ENCODE measurements at regions not wholly inside any gene's neighbourhood (a gene's known extent, or its start where the extent isn't known, plus 50 kb on each side); places are given as distances from the start of the nearest gene placed in this dataset.

DNA sequence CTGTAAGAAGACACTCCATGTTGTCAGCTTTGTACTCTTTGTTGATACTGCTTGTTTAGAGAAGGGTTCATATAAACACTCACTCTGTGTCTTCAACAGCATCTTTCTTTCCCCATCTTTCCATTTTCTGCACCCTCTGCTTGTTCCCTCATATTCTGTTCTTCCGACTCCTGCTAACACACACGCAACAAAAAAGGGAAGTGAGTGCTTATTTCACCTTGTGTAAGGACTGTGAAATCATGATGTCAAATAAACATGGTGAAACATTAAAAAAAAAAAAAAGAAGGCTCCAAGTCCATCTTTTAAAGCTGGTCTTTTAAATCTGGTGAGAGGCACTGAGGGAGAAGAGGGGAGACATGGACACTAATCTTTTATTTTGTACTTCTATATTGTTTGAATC, 145.4 kb downstream of the RPAP3 start:
- no peak for DNase-seq (ENCODE audit: low read depth)

DNA sequence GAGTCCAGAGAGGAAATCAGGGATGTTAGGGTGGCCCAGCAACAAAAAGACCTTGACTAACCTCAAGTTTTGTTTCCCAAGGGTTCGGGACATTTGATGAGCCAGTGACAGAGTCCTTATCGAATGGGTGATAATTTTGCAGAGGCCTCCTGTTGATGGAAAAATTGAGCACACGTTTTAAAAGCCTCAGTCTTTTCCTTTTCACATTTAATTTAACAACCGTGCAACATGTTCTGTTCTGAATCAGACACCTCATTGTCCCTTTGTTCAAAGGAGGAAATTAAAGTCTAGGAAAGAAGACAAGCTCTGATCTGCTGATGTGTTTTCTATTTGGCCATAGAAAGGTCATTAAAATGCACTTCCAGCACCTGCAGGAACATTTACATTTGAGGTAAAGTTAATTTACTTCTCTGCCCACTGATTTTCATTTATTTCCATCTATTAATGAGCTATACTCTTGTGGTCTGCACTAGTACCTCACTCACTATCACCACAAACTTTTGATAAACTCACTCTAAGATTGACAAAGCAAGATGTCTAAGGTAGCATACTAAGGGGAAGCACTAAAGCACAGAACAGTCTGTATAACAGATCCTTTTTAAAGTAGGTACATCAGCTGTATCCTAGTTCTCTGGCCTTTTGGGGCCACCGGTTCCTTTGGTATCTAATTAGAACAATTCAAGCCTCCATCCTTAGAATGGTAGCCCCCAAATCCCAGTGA, 147.0 kb downstream of the RPAP3 start:
- no peak for DNase-seq (ENCODE audit: low read depth)

DNA sequence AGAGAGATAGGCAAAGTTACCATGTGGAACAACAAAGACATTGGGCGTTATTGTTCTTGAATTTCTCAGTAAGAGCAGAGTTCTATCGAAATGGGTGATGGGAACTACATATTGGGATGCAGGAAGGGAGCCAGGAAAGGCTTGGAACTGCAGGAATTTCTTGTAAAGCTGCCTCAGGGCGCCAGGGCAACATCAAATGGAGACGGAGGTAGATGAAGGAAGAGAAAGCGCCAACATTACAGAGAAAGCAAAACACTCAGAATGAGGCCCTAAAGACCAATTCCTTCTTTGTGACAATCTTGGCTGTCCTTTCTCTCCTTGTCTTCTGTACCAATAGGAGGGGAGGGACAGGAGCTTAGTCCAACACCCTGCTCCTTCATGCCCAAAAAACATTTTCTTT, 148.4 kb downstream of the RPAP3 start:
- DNase-seq (ENCODE audit: low read depth): no peak

DNA sequence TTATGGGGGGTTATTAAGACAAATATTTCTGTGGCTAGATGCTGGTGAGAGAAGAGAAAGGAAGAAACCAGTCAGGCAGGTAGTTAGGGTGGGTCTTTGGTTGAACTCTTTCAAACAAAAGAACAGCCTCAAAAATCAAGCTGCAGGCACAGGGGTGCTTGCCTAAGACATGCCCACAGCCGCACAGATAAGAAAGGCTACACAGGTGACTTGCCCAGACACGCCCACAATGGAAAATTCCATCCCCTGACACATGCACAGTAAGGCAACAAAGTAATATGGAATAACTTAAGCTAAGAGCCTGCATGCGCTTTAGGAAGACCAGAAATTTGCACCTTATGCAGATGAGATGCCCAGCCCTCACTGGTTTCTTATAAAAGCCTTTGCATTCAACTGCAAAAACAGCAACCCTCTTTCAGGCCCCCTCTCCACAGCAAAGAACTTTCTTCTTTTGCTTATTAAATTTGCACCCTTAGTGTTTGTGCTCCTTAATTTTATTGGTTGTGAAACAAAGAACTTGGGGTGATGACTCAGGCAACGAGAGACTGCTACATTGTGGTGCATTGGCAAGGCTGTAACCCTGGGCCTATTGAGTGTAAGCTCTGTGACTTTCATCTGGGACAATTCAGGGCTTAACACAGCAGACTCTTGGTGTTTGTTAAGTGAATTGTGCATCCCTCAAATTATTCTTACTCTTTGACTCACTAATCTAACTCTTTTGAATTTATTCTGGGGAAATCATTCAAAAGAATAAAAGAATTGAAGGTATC, 149.4 kb downstream of the RPAP3 start:
- no peak for DNase-seq (ENCODE audit: low read depth)

DNA sequence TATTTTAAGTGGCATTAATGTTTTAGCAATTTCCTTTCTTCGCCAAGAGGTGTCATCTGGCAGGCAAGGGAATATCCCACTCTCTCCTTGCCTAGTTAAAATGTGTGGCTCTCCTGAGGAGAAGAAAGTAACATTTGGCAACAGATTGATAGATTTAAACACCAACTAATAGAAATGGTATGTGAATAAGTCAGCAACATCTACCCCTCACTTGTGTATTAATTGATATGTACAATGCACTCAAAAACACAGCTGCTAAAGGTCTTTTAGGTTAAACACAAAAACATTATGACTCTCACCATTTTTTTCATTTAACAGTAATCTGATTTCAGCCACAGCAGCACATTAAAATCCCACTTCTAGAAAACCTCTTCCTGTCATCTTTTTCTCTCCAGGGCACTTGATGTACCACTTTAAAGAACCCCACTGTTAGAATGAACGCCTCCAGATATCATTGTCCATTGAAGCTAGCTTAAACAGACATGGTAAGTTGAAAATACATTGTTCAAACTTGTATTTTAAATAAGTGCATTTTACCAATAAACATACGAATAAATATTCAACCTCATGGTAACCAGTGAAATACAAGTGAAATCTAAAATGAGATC, 151.7 kb downstream of the RPAP3 start:
- DNase-seq (ENCODE audit: low read depth): no peak

DNA sequence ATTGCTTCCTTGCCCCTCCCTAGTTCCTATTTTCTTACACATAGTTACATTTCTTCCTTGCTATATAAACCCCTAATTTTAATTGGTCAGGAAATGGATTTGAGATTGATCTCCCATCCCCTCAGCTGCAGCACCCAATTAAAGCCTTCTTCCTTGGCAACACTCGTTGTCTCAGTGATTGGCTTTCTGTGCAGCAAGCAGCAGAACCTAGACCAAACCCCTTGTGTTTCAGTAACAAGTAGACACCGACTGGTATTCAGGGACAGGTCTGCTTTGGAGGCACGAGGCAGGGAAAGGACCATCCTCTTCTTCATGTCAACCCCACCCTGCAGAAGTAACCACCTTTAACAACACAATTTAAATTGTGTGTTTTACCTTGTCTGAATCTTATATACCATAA, 152.6 kb downstream of the RPAP3 start:
- DNase-seq (ENCODE audit: low read depth): no peak

DNA sequence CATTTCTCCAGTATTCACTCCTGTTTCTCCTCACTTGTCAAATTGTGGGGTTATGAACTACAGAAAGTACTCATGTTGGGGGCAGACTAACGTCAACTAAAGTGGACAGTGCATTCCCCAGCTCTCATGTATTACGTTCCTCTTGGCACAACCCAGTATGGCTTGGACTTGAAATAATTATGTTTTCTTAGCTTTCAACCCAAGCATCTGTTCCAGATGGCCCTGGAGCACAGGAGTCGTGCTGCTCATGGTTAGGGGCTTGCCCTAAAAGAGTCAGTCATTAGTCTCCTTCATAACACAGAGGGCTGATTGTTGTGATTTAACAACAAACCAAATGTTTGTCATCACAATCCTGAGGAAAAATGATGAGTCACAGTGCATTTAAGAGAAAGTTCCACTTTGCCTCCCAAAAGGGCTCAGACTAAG, 154.4 kb downstream of the RPAP3 start:
- DNase-seq (ENCODE audit: low read depth): no peak

DNA sequence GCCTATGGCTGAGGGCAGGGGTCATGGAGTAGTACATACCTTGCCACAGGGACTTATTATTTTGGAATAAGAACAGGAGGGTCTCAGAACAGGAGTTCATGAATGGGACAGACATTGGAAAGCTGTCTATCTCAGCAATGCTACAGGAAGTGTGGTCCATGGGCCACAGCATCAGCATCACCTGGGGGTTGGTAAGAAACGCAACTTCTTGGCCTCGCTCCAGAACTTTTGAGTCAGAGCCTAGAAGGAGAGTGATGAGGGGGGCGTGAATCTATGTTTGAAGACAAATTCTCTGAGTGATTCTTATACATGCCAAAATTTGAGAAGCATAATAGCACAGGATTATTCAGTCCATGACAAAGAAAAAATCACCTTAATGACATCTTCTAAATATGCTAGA, 156.6 kb downstream of the RPAP3 start:
- no peak for DNase-seq (ENCODE audit: low read depth)

DNA sequence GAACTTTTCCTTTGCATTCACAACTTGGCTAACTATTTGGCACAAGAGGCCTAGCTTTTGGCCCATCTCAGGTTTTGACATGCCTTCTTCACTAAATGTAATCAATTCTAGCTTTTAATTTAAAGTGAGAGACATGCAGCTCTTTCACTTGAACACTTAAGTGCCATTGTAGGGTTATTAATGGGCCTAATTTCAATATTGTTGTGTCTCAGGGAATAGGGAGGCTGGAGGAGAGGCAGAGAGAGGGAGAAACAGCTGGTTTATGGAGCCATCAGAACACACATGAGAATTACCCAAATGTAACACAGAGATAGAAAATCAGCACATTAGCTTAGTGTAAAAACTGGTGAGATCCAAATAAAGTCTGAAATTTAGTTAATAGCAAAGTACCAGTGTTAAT, 157.4 kb downstream of the RPAP3 start:
- DNase-seq (ENCODE audit: low read depth): no peak

DNA sequence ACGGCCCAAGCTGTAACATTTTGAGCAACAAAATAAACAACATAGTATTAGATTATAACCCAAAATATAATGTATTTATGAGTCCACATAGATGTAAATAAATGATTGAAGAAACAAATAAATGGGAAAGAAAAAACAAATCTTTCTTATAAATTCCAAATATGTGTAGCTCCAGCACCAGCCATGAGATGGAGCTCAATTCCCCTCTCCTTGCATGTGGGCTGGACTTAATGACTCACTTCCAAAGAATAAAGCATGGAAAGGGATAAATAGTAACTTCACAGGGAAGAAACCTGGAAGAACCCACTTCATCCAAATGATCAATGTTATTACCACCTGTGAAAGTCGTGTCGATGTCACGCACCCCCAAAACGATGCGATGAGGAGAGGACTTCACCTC, 158.8 kb downstream of the RPAP3 start:
- no peak for DNase-seq (ENCODE audit: low read depth)

DNA sequence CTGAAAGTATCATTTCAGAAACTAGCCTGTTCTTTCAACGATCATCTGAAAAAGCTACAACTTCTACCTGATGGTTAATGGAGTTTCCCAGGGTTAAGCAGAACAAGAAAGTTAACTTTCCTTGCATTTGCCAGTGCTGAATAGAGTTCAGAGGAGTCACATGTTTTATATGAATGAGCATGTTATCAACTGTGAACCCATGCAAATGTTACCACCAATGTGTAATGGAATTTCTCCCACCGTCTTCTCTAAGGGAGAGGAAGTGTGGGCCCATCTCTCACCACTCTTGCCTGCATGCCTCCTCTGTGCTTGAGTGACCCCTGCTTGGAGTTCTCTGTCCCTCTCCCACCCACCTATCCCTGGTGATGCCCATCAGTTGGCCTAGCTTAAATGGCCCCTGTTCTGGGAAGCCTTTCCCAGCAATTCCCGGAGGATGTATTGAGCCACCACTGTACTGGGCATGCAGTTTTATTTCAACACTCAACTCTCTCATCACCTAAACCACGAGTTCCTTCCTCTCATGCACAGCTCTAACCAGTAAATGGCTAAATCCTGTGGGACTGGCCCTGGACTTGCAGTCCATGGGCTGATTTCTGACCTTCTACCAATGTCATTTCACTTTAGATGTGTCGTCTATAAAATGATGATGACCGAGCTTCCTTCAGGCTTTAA, 159.8 kb downstream of the RPAP3 start:
- DNase-seq (ENCODE audit: low read depth): no peak

DNA sequence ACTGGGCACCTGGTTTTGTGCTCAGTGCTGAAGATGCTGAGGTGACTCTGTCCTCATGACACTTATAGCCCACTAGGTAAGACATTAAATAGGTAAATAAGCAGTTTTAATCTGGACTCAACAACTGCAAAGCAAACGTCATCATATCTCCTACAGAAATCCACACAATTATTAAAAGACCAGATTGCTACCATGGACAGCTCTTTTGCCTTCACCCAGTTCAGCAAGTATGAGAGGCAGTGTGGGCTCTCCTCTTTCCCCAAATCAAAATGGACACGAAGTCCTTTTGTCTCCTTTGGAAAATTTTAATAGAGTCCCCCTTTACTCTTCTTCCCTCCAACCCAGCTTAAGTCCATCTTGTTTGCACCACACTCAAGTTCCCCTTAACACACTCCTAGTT, 171.1 kb downstream of the RPAP3 start:
- no peak for DNase-seq (ENCODE audit: low read depth)

DNA sequence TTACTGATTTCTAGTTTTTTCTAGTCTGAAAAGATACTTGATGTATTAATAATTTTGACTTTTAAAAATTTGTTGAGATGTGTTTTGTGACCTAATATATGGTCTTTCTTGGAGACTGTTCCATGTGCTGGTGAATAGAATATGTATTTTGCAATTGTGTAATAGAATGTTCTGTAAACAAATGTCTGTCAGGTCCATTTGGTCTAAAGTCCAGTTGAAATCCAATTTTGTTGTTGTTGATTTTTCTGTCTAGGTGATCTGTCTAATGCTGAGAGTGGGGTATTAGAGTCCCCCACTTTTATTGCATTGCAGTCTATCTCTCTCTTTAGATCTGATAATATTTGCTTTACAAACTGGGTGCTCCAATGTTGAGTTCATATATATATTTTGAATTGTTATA, 175.8 kb downstream of the RPAP3 start:
- no peak for DNase-seq (ENCODE audit: low read depth)

DNA sequence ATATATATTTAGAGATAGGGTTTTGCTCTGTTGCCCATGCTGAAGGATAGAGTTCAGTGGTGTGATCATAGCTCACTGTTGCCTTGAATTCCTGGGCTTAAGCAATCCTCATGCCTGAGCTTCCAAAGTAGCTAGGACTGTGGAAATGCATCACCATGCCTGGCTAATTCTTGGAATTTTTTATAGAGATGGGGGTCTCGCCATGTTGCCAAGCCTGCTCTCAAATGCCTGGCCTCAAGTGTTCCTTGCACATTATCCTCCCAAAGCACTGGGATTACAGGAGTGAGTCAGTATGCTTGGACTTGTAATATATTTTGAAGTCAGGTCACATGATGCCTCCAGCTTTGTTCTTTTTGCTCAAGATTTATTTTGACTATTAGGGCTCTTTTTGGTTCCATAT, 178.0 kb downstream of the RPAP3 start:
- no peak for DNase-seq (ENCODE audit: low read depth)

DNA sequence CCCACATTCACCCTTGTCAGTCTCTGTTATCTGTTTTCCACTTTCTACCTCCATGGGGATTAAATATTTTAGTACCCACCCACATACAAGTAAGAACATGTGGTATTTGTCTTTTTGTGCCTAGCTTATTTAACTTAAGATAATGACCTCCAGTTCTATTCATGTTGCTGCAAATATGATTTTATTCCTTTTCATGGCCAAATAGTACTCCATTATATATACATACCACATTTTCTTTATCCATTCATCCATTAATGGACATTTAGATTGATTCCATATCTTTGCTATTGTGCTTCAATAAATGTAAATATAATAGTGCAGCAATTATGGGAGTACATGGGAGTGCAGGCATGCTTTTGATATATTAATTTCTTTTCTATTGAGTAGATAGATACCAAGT, 185.8 kb downstream of the RPAP3 start:
- DNase-seq (ENCODE audit: low read depth): no peak

DNA sequence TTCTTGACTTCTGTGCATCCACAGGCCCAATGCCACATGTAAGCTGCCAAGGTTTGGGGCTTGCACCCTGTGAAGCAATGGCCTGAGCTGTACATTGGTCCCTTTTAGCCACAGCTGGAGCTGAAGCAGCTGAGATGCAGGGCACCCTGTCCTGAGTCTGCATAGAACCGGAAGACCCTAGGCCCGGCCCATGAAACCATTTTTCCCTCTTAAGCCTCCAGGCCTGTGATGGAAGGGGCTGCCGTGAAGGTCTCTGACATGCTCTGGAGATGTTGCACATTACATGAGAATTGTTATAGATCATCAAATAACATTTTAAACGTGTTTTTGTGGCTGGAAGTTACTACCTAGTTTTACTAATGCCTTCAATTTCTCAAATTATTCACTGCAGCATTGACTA, 188.7 kb downstream of the RPAP3 start:
- no peak for DNase-seq (ENCODE audit: low read depth)

DNA sequence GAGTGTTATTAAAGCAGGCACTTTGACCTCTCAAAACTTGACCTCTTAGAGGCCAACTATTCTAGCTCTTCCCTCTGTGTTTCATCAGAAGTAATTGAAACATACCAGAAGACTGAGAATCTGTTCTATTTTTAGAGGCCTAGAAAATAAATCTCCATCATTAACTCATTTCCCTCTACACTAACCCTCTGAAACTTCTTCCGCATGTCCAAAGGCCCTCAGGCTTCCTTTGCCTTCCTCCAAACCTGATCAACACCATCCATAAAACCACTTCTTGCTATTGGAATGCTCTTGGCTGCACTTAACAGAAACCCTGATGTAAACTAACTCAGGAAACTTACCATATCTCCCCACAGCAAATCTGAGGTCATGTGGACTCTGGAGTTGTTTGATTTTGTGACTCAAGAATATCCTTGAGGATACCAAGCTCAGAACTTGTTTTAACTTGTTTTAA, 196.4 kb downstream of the RPAP3 start:
- DNase-seq (ENCODE audit: low read depth): no peak

DNA sequence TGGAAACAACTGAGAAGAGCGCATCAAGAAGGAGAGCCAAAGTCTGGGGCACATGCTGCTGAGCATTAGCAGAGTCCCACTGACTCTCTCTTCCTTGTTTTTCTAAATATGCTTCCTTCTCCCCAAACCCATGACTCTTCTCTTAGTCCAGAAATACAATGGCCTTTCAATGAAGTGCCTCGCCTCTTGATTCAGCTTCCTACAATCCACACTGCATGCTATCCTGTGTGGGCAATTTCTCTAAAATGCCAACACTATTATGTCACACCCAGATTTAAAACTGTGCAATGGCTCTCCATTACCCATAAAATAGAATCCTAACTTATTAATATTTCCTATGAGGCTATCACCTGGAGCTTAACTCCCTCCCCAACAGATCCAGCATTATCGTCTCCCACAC, 198.6 kb downstream of the RPAP3 start:
- no peak for DNase-seq (ENCODE audit: low read depth)

DNA sequence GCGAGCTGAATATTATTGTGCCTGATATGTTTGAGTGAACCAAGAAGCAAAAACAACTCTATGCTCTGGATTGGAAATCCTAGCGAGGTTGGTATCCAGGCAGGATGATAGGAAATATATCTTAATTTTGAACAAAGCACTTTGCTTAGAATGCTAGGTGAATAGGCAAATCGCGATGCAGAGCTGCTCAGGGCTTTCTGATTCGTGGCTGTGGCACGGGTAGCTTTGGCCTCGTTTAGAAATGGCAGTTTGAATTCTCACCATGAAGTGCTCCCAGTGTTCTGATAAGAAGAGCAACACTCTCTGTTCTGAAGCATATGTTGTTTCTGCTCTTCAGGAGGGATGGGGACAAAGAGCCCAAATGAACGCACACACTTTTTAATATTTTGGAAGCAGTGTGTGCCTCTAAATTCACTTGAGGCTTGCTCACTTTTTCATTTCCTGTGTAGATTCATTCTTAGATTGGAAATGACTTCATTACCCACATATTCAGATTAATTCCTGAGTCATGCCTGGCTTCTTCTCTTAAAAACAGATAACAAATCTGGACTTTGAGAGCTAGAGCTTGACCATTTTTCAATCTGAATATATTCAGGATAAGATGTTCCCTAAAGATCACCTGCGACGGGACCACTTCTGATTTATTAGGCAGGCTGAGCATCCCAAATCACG, 200.9 kb downstream of the RPAP3 start:
- DNase-seq (ENCODE audit: low read depth): no peak

DNA sequence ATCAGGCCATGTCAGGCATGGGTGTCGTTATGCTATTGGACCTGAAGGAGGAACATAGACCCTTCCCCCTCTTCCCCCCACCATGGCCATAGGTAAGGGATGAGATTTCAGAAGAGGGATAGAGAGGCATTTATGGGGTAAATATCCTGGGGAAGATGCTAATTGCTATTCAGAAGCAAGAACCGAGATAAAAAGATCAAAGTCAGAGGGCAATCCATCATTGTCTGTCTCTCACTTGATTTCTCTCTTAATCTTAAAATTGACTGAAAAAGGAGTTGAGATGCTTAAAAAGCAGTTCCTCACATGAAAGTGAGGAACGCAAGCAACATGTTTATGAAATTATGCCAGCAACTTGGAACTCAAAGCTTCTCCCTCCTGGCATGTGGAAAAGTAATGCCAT, 212.0 kb downstream of the RPAP3 start:
- no peak for DNase-seq (ENCODE audit: low read depth)

DNA sequence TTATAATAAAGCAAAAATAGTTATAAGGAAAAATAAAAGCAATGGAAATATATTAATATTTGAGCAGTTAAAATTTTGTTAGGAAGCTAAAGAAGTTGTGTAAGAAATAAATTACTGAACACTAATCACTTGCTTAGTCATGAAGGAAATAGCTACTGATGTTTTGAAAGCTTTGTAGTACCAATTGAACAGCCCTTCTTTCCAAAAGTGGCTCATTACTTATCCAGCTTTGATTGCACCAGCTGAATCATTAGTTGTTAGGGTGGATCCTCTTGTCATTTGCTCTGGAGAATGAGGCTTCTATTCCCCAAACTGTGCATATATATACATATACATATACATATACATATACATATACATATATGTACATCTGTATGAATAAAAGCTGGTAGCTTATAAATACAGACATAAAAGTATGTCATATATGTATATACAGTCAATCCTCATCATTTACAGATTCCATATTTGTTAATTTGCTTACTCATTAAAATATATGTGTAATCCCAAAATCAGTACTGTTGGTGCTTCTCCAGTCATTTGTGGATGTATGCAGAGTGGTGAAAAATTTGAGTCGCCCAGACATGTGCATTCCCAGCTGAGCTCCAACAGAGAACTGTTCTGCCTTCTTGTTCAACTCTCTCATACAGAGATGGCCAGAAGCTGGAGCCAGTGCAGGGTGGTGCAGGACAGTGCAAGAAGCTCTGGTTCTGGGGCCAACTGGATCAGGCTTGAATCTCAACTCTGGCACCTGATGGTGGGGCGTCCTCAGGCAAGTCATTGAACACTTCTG, 214.1 kb downstream of the RPAP3 start:
- no peak for DNase-seq (ENCODE audit: low read depth)

Measured in stimulated activated CD8-positive, alpha-beta memory T cell treated with anti-CD3 and anti-CD28 coated beads, Interleukin-15, amount 100 ng/mL, for 1 hour (primary cell).